ENCODE measurements at regions not wholly inside any gene's neighbourhood (a gene's known extent, or its start where the extent isn't known, plus 50 kb on each side); places are given as distances from the start of the nearest gene placed in this dataset.

DNA sequence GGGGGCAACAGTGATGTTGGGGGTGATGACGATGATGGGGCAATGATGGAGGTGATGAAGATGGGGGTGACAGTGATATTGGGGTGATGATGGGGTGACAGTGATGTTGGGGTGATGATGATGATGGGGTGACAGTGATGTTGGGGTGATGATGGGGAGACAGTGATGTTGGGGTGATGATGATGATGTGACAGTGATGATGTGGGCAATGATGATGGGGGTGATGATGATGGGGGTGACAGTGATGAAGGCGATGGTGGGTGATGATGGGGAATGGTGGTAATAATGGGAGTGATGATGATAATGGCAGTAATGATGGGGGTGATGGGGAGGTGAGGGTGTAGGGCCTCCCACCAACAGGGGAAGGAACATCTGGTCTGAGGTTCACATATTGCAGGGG, 150.6 kb downstream of the ERMARD start:
- DNase-seq (ENCODE audit: low spot score) = no peak

DNA sequence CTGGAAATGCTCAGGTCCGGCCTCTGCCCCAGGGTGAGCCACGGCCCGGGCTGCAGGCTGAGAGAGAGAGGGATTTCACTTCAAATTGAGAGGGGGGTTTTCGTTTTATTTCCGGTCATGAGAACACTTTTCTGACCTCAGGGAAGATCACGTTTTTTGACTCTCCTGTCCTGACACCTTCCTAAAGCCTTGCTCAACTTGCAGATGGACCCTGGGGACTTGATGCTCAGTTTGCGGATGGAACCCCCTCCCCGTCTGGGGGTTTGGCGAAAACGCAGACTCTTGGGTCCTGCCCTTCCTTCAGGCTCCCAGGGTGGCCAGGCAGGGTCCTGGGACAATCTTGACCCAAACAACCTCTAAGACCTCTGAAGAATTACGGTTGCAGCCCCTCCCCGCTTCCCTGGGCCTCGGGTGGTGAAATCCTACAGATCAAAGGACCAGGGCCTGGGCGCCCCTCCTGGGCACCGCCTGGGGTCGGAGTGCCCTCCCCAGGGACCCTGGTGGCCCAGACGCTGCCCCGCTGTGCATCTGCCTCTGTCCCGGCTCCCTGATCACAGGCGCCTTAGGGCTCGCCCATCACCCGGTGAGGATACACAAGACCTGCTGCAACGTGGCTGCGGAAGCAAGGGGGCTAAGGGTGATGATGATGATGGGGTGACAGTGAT, 148.2 kb downstream of the ERMARD start:
- peak; percentile 88 for DNase-seq (ENCODE audit: low spot score)

GRCh38 chr6:169898788-169899480, 147.5 kb downstream of the ERMARD start:
- DNase-seq (ENCODE audit: low spot score) = peak; percentile 82

GRCh38 chr6:169897601-169898358, 146.4 kb downstream of the ERMARD start:
- DNase-seq (ENCODE audit: low spot score) = peak; percentile 87

DNA sequence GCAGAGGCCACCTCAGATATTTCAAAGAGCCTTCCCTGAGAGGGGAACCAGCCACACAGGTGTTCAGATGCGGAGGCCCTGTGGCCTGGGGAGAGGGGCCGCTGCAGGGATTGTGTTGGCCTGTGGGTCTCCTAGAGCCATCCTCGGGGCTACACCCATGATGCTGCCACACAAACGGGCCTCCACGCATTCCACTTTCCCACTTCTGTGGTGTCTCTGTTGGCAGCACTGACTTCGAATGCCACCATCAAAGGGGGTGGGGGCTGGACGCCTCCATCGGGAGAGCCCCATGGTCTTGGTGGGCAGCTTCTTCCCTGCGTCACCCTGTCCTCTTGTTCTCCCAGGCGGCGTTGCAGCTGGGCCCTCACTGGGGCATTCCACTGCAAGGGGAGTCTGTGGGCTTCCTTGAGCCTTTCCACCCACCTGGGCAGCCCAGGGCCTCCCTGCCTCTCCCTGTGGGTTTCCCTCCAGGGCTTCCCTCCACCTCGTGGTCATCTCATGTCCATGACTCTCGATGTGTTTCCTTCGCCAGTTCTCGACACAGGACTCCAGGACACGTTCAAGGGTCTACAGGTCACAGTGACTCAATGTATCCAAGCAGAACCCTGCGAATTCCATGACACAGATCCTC, 145.5 kb downstream of the ERMARD start:
- DNase-seq (ENCODE audit: low spot score) = peak; percentile 53

GRCh38 chr6:169895926-169896761, 144.7 kb downstream of the ERMARD start:
- peak; percentile 69 for DNase-seq (ENCODE audit: low spot score)

DNA sequence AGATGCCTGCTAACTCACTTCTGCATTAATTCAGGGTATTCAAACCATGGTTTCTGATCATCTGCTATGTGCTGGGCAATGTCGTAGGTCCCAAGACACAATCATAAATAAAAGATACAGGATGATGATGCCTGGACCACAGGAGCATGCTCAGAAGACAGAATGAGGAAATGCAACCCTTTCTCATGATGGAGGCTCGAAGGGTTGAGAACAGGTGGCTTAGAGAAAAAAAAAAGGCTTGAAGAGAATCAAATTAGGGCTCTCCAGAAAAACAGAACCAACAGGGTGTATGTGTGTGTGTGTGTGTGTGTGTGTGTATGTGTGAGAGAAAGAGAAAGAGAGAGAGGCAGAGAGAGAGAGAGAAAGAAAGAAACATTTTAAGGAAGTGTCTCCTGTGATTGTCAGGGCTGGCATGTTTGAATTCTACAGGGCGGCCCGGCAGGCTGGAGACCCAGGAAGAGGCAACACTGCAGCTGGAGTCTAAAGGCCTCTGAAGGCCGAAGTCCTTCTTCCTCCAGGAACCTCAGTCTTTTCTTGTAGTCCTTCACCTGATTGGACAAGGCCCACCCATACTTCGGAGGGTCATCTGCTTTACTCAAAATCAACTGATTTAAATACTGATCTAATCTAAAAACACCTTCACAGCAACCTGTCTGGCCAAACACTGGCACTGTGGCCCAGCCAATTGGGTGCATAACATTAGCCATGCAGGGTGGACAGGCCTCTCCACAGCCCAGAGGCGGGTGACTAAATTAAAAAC, 143.8 kb downstream of the ERMARD start:
- DNase-seq (ENCODE audit: low spot score) = peak; percentile 35

GRCh38 chr6:169894377-169894960, 143.0 kb downstream of the ERMARD start:
- DNase-seq (ENCODE audit: low spot score) = peak; percentile 41

- peak; percentile 22 for DNase-seq (ENCODE audit: low spot score)
Observed at GRCh38 chr6:169893624-169894023, 142.2 kb downstream of the ERMARD start.

- no peak for DNase-seq (ENCODE audit: low spot score)
Observed at GRCh38 chr6:169891846-169892245, 140.4 kb downstream of the ERMARD start.

DNA sequence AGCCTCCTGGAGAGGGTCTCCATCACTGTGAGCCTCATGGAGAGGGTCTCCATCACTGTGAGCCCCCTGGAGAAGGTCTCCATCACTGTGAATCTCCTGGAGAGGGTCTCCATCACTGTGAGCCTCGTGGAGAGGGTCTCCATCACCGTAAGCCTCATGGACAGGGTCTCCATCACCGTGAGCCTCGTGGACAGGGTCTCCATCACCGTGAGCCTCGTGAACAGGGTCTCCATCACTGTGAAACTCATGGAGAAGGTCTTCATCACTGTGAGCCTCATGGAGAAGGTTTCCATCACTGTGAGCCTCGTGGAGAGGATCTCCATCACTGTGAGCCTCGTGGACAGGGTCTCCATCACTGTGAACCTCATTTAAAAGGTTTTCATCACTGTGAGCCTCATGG, 140.0 kb downstream of the ERMARD start:
- DNase-seq (ENCODE audit: low spot score) = no peak

DNA sequence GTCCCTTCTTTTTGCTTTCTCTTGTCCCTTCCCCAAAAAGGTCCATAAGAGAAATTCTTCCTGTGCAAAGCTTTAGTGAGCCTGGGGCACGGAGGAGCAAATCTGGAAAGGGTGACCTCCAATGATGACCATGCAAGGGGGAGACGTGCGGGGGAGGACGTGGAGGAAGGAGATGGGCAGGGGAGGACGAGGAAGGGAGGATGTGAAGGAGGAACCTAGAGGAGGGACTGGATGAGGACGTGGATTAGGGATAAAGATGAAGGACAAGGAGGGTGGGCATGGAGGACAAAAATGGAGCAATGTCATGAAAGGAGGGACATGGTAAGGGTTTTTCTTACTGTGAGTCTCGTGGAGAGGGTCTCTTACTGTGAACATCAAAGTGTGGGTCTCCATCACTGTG, 139.5 kb downstream of the ERMARD start:
- DNase-seq (ENCODE audit: low spot score) = no peak

DNA sequence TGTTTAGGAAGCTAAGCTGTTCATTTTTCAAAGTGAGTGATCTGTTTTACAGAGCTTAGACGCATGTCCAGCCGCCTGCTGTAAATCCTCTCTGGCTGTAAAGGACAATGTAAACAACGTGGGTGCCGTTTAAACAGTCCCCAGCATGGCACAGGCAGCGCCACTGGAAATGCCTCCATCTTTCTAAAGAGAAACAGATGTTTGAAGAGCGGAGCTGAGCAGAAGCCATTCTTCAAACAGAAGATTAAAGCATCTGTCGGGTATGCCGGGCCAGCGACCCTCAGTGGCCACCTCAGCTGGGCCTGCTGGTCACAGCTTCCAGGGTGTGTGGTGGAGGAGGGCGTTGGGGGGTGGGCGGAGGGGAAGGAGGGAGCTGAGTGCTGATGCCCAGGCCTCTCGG, 138.6 kb downstream of the ERMARD start:
- peak; percentile 55 for DNase-seq (ENCODE audit: low spot score)

- DNase-seq (ENCODE audit: low spot score) = no peak
Observed at GRCh38 chr6:169887529-169888140, 136.2 kb downstream of the ERMARD start.

DNA sequence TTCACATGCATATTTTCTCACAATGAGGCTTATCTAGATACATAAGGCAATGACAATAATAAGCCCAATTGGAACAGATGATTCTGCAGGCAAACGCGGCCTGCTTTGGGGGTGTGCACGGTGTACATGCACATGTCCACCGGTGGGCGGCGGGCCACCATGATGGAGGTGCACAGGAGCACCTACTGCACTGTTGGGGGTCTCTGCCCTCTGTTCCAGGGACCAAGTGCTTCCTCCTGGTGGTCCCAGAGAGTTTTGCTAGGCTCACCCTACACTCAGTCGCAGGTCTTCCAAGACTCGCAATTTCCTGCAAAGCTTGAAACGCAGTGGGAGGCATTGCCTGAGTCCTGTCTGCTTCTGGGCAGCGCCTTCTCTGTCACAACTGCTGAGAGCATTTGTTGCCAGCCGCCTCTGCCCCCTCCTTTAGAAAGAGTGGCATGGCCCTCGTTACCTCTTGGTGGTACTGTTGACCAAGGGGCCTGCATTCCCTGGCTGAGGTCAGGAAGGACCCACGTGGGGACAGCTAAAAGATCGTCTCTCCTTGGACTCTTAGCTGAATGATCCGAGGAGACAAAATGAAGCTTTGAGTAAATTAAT, 135.3 kb downstream of the ERMARD start:
- DNase-seq (ENCODE audit: low spot score) = peak; percentile 60

- peak; percentile 49 for DNase-seq (ENCODE audit: low spot score)
Observed at GRCh38 chr6:169885831-169886230, 134.4 kb downstream of the ERMARD start.

GRCh38 chr6:169885131-169885530, 133.7 kb downstream of the ERMARD start:
- no peak for DNase-seq (ENCODE audit: low spot score)

- peak; percentile 65 for DNase-seq (ENCODE audit: low spot score)
Observed at GRCh38 chr6:169884158-169884557, 132.7 kb downstream of the ERMARD start.

DNA sequence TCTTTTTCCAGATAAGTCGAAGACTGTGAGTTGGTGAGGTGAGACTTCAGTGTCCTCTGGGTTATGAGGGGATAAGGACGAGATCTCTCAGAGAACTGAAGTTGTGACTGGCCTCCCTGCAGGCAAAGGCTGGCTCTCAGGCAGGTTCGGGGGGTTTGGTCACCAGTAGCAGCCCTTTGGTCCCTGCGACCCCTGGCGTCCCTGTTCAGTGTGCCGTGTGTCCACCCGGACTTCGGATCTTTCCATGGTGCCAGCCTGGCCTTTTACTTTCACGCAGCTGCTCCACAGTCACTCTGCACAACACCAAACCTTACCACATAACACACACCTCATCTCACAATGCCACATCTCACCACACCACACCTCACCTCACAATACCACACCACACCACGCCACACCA, 131.9 kb downstream of the ERMARD start:
- no peak for DNase-seq (ENCODE audit: low spot score)
